Keratinocyte (primary cell): ENCODE measurements at regions not wholly inside any gene's neighbourhood (a gene's known extent, or its start where the extent isn't known, plus 50 kb on each side); places are given as distances from the start of the nearest gene placed in this dataset.

ENCODE experiments used
- DNase-seq: peaks from one replicate; pipeline ENCODE4 v3.0.0-alpha.2; 2011; ENCODE audit warnings: low read depth, missing footprints, low spot score
- FAIRE-seq: peaks from 2 replicates; lab custom pipeline; 2011; peaks lifted over from hg19 to GRCh38; lab: Jason Lieb, UNC
- H2AFZ ChIP-seq: 2 replicates; pipeline ENCODE4 v1.6.0; 2012; ENCODE audit warnings: low read length, control low read depth, inconsistent platforms; ENCODE audit not compliant: control insufficient read depth
- H3K27ac ChIP-seq: 2 replicates; pipeline ENCODE4 v1.5.1; 2011; ENCODE audit warnings: low read length; ENCODE audit not compliant: control insufficient read depth, insufficient read depth
- H3K27me3 ChIP-seq: 3 replicates; pipeline ENCODE4 v1.6.0; 2011; ENCODE audit warnings: low read length; ENCODE audit not compliant: control insufficient read depth, insufficient read depth; ENCODE audit errors: extremely low read depth
- H3K36me3 ChIP-seq, 2 experiments: 2 replicates in 1 of 2; 3 replicates in 1 of 2; pipeline ENCODE4 v1.5.1; 2011; ENCODE audit warnings: low read length in 2 of 2, mild to moderate bottlenecking in 1 of 2; ENCODE audit not compliant: control insufficient read depth in 2 of 2, insufficient read depth in 2 of 2; ENCODE audit errors: extremely low read depth in 1 of 2
- H3K4me1 ChIP-seq: 3 replicates; pipeline ENCODE4 v1.5.1; 2011; ENCODE audit warnings: low read length; ENCODE audit not compliant: control insufficient read depth, insufficient read depth; ENCODE audit errors: extremely low read depth
- H3K4me2 ChIP-seq: 3 replicates; pipeline ENCODE4 v1.6.0; 2011; ENCODE audit warnings: low read depth, low read length; ENCODE audit not compliant: control insufficient read depth, insufficient read depth; ENCODE audit errors: extremely low read depth
- H3K4me3 ChIP-seq, 3 experiments: fragments of 200-600 bp in 1 of 3; sonication (generic) in 1 of 3; 2 replicates in 2 of 3; 3 replicates in 1 of 3; pipeline ENCODE4 v1.5.1; 2011 to 2016; ENCODE audit warnings: low read length in 3 of 3, mild to moderate bottlenecking in 3 of 3, control low read depth in 2 of 3, inconsistent platforms in 1 of 3, low read depth in 1 of 3, mixed read lengths in 1 of 3, mixed run types in 1 of 3, moderate library complexity in 1 of 3; ENCODE audit not compliant: control insufficient read depth in 2 of 3, insufficient read depth in 2 of 3; ENCODE audit errors: extremely low read depth in 1 of 3
- H3K79me2 ChIP-seq: 2 replicates; pipeline ENCODE4 v1.6.0; 2012; ENCODE audit warnings: low read length; ENCODE audit not compliant: control insufficient read depth, insufficient read depth
- H3K9ac ChIP-seq: 3 replicates; pipeline ENCODE4 v1.6.0; 2011; ENCODE audit warnings: low read length; ENCODE audit not compliant: control insufficient read depth, insufficient read depth; ENCODE audit errors: extremely low read depth
- H3K9me1 ChIP-seq: 3 replicates; pipeline ENCODE4 v1.6.0; 2011; ENCODE audit warnings: low read length; ENCODE audit not compliant: control insufficient read depth, insufficient read depth; ENCODE audit errors: extremely low read depth
- H3K9me3 ChIP-seq: 2 replicates; pipeline ENCODE4 v1.5.1; 2012; ENCODE audit warnings: low read depth, low read length; ENCODE audit not compliant: control insufficient read depth
- H4K20me1 ChIP-seq: 3 replicates; pipeline ENCODE4 v1.6.0; 2011; ENCODE audit warnings: low read length; ENCODE audit not compliant: control insufficient read depth, insufficient read depth; ENCODE audit errors: extremely low read depth
- CTCF ChIP-seq, 3 experiments: IDR thresholded peaks in 1 of 3; conservative IDR thresholded peaks in 1 of 3; optimal IDR thresholded peaks in 1 of 3; 2 replicates in 2 of 3; 3 replicates in 1 of 3; pipeline versions ENCODE3 to v1.5.1; 2011; ENCODE audit warnings: low read length in 3 of 3, mild to moderate bottlenecking in 3 of 3, moderate library complexity in 2 of 3, control low read depth in 1 of 3, inconsistent platforms in 1 of 3; ENCODE audit not compliant: insufficient read depth in 2 of 3; ENCODE audit errors: extremely low read depth in 1 of 3
- EZH2 ChIP-seq: IDR thresholded peaks from one replicate; pipeline ENCODE4 v1.6.1; 2012; ENCODE audit warnings: inconsistent platforms, mild to moderate bottlenecking, low read length, moderate library complexity
- dilution Hi-C: fragments of 300-500 bp; cut with MboI; formaldehyde crosslinking; loops from one replicate; pipeline ENCODE4 v1.7.0; 2020; ENCODE audit warnings: low sequenced_read_pairs; ENCODE audit not compliant: extremely low pct_ligation_motif_present

- Histone ChIP-seq H3K9me3 (no peaks in the 10 kb centered on the region), H4K20me1 (no peaks in the 10 kb centered on the region), H3K4me2 (no peak overlapping the region), H3K9ac (no peak overlapping the region), H3K36me3 (no peaks in the 10 kb centered on the region), H3K79me2 (no peaks in the 10 kb centered on the region), H3K27ac (no peak overlapping the region), H3K9me1 (no peaks in the 10 kb centered on the region), H3K27me3 (no peaks in the 10 kb centered on the region), H3K4me3 (no peak overlapping the region), H2AFZ (no peak overlapping the region), H3K4me1 (no peaks in the 10 kb centered on the region)
- FAIRE-seq (no peak), DNase-seq (no peak)
- TF ChIP-seq CTCF (optimal IDR thresholded peaks at IDR 0.05 in 1 of 3, IDR thresholded peaks at IDR 0.05 in 1 of 3, conservative IDR thresholded peaks at IDR 0.05 in 1 of 3; ENCODE audit: extremely low read depth in 1 of 3, insufficient read depth in 2 of 3, low read length in 3 of 3): no peak
- no peak for TF ChIP-seq EZH2
- dilution Hi-C loops: no loop called here
Observed at GRCh38 chr10:76727038-76727437, 910.6 kb downstream of the KCNMA1 start.

- no peaks in the 10 kb centered on the region for H3K4me1 ChIP-seq
- H3K9me3 ChIP-seq: no peaks in the 10 kb centered on the region
- no peak overlapping the region for H3K4me2 ChIP-seq
- DNase-seq (no peak), FAIRE-seq (no peak)
- no peak overlapping the region for H2AFZ ChIP-seq
- H4K20me1 ChIP-seq: no peaks in the 10 kb centered on the region
- H3K9ac ChIP-seq: no peak overlapping the region
- no peaks in the 10 kb centered on the region for H3K79me2 ChIP-seq
- H3K27me3 ChIP-seq: no peaks in the 10 kb centered on the region
- no peaks in the 10 kb centered on the region for H3K9me1 ChIP-seq
- TF ChIP-seq EZH2 (no peak), CTCF (optimal IDR thresholded peaks at IDR 0.05 in 1 of 3, IDR thresholded peaks at IDR 0.05 in 1 of 3, conservative IDR thresholded peaks at IDR 0.05 in 1 of 3; ENCODE audit: extremely low read depth in 1 of 3, insufficient read depth in 2 of 3, low read length in 3 of 3) (no peak)
- no peaks in the 10 kb centered on the region for H3K36me3 ChIP-seq
- dilution Hi-C loops: no loop called here
- no peak overlapping the region for H3K4me3 ChIP-seq
- no peak overlapping the region for H3K27ac ChIP-seq
Observed at GRCh38 chr10:76723844-76724243, 913.8 kb downstream of the KCNMA1 start.
